ENCODE measurements at regions not wholly inside any gene's neighbourhood (a gene's known extent, or its start where the extent isn't known, plus 50 kb on each side); places are given as distances from the start of the nearest gene placed in this dataset.

DNA sequence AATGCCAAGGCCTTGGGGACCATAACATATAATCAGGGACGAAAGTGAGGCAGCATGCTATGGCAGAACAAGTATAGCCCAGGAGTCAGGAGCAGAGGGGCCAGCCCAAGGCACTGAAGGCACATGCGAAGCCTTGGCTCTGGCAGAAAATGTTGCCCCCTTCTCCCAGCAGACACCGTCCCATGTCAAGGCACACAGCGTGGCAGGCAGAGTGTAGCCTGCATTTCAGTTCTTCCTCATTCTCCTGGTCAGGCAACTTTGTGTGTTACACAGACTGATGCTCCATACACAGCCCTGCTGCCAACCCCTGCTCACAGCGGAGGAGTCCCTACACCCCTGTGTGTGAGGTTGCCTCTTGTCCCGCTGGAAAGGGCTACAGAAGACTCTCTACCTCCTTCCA lies 480.8 kb downstream of the BCL11A start:
- H3K4me1 ChIP-seq (ENCODE audit: low read length): no peaks in the 10 kb centered on the region
- DNase-seq: no peak
- no peaks in the 10 kb centered on the region for H4K20me1 ChIP-seq (ENCODE audit: insufficient read depth, low read length)
- H3K27me3 ChIP-seq (replicated peaks; ENCODE audit: insufficient read depth, low read length): no peaks in the 10 kb centered on the region
- H3K4me3 ChIP-seq (ENCODE audit: low read length): no peak overlapping the region
- H3K36me3 ChIP-seq (replicated peaks; ENCODE audit: insufficient read depth, low read length): no peaks in the 10 kb centered on the region
- no peak overlapping the region for H3K4me2 ChIP-seq (ENCODE audit: low read depth, low read length)
- H3K9me3 ChIP-seq (replicated peaks; ENCODE audit: insufficient read depth, low read length): no peaks in the 10 kb centered on the region
- H3K79me2 ChIP-seq (ENCODE audit: low read length): no peaks in the 10 kb centered on the region
- H3K27ac ChIP-seq (ENCODE audit: low read length): no peak overlapping the region
- H3K9me2 ChIP-seq (replicated peaks; ENCODE audit: insufficient read depth, low read length): no peaks in the 10 kb centered on the region
- no peak overlapping the region for H2AFZ ChIP-seq (ENCODE audit: low read length)
- TF ChIP-seq EZH2phosphoT487 (IDR thresholded peaks at IDR 0.05; ENCODE audit: low read length) (no peak), EZH2 (optimal IDR thresholded peaks at IDR 0.05; ENCODE audit: low read depth, low read length) (no peak)
- TF ChIP-seq, protein P1, sequence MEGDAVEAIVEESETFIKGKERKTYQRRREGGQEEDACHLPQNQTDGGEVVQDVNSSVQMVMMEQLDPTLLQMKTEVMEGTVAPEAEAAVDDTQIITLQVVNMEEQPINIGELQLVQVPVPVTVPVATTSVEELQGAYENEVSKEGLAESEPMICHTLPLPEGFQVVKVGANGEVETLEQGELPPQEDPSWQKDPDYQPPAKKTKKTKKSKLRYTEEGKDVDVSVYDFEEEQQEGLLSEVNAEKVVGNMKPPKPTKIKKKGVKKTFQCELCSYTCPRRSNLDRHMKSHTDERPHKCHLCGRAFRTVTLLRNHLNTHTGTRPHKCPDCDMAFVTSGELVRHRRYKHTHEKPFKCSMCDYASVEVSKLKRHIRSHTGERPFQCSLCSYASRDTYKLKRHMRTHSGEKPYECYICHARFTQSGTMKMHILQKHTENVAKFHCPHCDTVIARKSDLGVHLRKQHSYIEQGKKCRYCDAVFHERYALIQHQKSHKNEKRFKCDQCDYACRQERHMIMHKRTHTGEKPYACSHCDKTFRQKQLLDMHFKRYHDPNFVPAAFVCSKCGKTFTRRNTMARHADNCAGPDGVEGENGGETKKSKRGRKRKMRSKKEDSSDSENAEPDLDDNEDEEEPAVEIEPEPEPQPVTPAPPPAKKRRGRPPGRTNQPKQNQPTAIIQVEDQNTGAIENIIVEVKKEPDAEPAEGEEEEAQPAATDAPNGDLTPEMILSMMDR (IDR thresholded peaks at IDR 0.05; ENCODE audit: low read length): no peak
- H3F3A ChIP-seq (ENCODE audit: insufficient read depth, low read length): no peaks in the 10 kb centered on the region
- H3K9ac ChIP-seq (ENCODE audit: low read length): no peak overlapping the region

DNA sequence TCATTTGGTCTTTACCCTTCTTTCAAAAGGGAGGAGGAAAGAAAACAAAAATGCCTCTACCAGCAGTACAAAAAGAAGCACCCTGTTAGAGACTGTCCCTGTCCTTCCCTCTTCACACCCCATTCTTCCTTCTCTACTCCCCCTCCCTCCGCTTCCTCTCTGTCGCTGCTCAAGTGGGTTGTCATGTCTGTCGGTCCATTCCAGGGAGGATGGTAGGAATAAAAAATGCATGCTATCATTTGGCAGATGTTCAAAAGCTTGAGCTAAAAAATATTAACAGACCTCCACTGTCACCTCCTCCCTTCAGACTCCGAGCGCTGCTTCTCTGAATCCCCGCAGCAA lies 482.0 kb downstream of the BCL11A start:
- no peak for TF ChIP-seq EZH2 (optimal IDR thresholded peaks at IDR 0.05; ENCODE audit: low read depth, low read length)
- TF ChIP-seq, protein P1 (IDR thresholded peaks at IDR 0.05; ENCODE audit: low read length): no peak
- no peak for TF ChIP-seq EZH2phosphoT487 (IDR thresholded peaks at IDR 0.05; ENCODE audit: low read length)
- H3K27ac ChIP-seq (ENCODE audit: low read length): no peak overlapping the region
- no peaks in the 10 kb centered on the region for H3K79me2 ChIP-seq (ENCODE audit: low read length)
- no peaks in the 10 kb centered on the region for H3K9me3 ChIP-seq (replicated peaks; ENCODE audit: insufficient read depth, low read length)
- H3K36me3 ChIP-seq (replicated peaks; ENCODE audit: insufficient read depth, low read length): no peaks in the 10 kb centered on the region
- no peaks in the 10 kb centered on the region for H3K9me2 ChIP-seq (replicated peaks; ENCODE audit: insufficient read depth, low read length)
- H2AFZ ChIP-seq (ENCODE audit: low read length): no peak overlapping the region
- H4K20me1 ChIP-seq (ENCODE audit: insufficient read depth, low read length): no peaks in the 10 kb centered on the region
- H3F3A ChIP-seq (ENCODE audit: insufficient read depth, low read length): no peaks in the 10 kb centered on the region
- no peaks in the 10 kb centered on the region for H3K4me1 ChIP-seq (ENCODE audit: low read length)
- H3K4me3 ChIP-seq (ENCODE audit: low read length): no peak overlapping the region
- H3K4me2 ChIP-seq (ENCODE audit: low read depth, low read length): no peak overlapping the region
- DNase-seq: no peak
- H3K9ac ChIP-seq (ENCODE audit: low read length): no peak overlapping the region
- H3K27me3 ChIP-seq (replicated peaks; ENCODE audit: insufficient read depth, low read length): no peaks in the 10 kb centered on the region

DNA sequence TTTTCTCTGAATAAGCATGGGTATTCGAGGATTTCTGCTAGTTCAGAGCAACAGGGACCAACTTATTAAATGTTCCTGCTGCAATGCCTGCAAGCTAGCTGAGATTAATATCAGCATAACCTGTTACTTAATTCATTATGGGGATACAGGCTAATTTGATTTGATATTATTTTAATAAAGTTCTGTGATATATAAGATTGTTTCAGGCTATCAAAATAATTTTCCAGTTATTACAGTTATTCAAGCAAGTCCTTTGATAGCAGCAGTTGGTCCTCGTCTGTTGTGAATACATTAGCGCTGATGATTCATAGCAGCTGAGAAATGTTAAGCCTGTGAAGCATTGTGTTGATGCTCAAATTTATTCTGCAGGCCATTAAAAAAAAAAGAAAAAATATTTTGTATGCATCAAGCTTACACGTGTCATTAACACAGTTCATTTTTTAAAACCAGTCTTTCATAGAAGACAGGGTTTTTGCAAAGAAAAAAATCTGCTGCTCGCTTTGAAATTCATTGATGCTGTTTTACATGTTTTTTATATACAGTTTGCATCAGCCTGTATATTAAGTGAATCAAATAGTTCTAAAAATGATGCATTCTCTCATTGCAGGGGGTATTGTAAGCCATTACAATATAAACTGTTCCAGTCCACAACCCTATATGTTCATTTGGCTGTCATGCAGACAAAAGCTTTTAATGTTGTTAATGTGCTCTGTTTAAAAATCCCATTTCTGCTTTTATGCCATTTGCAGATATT lies 482.5 kb downstream of the BCL11A start:
- Histone ChIP-seq H3F3A (ENCODE audit: insufficient read depth, low read length) (no peaks in the 10 kb centered on the region), H3K79me2 (ENCODE audit: low read length) (no peaks in the 10 kb centered on the region), H4K20me1 (ENCODE audit: insufficient read depth, low read length) (no peaks in the 10 kb centered on the region), H3K9me2 (replicated peaks; ENCODE audit: insufficient read depth, low read length) (no peaks in the 10 kb centered on the region), H3K27me3 (replicated peaks; ENCODE audit: insufficient read depth, low read length) (no peaks in the 10 kb centered on the region), H3K27ac (ENCODE audit: low read length) (no peak overlapping the region), H3K4me1 (ENCODE audit: low read length) (no peaks in the 10 kb centered on the region), H3K9ac (ENCODE audit: low read length) (no peak overlapping the region), H3K4me2 (ENCODE audit: low read depth, low read length) (no peak overlapping the region), H3K9me3 (replicated peaks; ENCODE audit: insufficient read depth, low read length) (no peaks in the 10 kb centered on the region), H3K4me3 (ENCODE audit: low read length) (no peak overlapping the region), H3K36me3 (replicated peaks; ENCODE audit: insufficient read depth, low read length) (no peaks in the 10 kb centered on the region), H2AFZ (ENCODE audit: low read length) (no peak overlapping the region)
- no peak for DNase-seq
- TF ChIP-seq EZH2phosphoT487 (IDR thresholded peaks at IDR 0.05; ENCODE audit: low read length) (no peak), EZH2 (optimal IDR thresholded peaks at IDR 0.05; ENCODE audit: low read depth, low read length) (no peak)
- TF ChIP-seq, protein P1 (IDR thresholded peaks at IDR 0.05; ENCODE audit: low read length): no peak

Measured in MM.1S (cell line).